T-cell (primary cell): ENCODE measurements at regions not wholly inside any gene's neighbourhood (a gene's known extent, or its start where the extent isn't known, plus 50 kb on each side); places are given as distances from the start of the nearest gene placed in this dataset.

Experiments
- ATAC-seq, 4 experiments: fragments of 200-7000 bp in 3 of 4; fragments of 150-1000 bp in 1 of 4; cut with Tn5 transposase; replicated peaks in 1 of 4; 1 replicate in 3 of 4; 2 replicates in 1 of 4; pipeline ENCODE4 v1.10.0; 2021; ENCODE audit warnings: moderate library complexity in 3 of 4, mild to moderate bottlenecking in 2 of 4, moderate number of reproducible peaks in 1 of 4
- CTCF ChIA-PET, 2 donors: fragments of 300-600 bp; sonication (Branson Sonifier 250); formaldehyde crosslinking; loops; one replicate each; lab custom pipeline; 2022; ENCODE audit warnings: antibody characterized with exemption in 2 of 2; lab: Charles Lee
- POLR2A ChIA-PET, 2 donors: fragments of 300-600 bp; sonication (Branson Sonifier 250); formaldehyde crosslinking; loops; one replicate each; lab custom pipeline; 2022; ENCODE audit warnings: antibody characterized with exemption in 2 of 2; lab: Charles Lee
- DNase-seq, 35 experiments: peaks; one replicate each; pipeline versions ENCODE4 v3.0.0 to v3.0.0-alpha.2; 2013 to 2023
- H3K27ac ChIP-seq: one replicate; pipeline ENCODE4 v1.5.1; 2013; ENCODE audit warnings: low read length
- H3K27me3 ChIP-seq, 2 experiments: replicated peaks in 1 of 2; 1 replicate in 1 of 2; 2 replicates in 1 of 2; pipeline versions ENCODE4 v1.6.1 to v1.7.0; 2013; ENCODE audit warnings: low read length in 1 of 2, mixed read lengths in 1 of 2; ENCODE audit not compliant: control insufficient read depth in 2 of 2, insufficient read depth in 2 of 2; ENCODE audit errors: extremely low read depth in 1 of 2
- H3K36me3 ChIP-seq, 2 donors: 1 replicate in 1 of 2; 2 replicates in 1 of 2; pipeline versions ENCODE4 v1.6.1 to v1.7.0; 2013; ENCODE audit warnings: low read length in 1 of 2; ENCODE audit not compliant: control insufficient read depth in 2 of 2, insufficient read depth in 1 of 2; ENCODE audit errors: extremely low read depth in 1 of 2
- H3K4me1 ChIP-seq, 2 experiments: 1 replicate in 1 of 2; 2 replicates in 1 of 2; pipeline versions ENCODE4 v1.6.1 to v1.7.0; 2013; ENCODE audit warnings: low read length in 2 of 2, mixed read lengths in 1 of 2; ENCODE audit not compliant: insufficient read depth in 2 of 2, control insufficient read depth in 1 of 2; ENCODE audit errors: extremely low read depth in 1 of 2
- H3K4me3 ChIP-seq, 2 donors: 1 replicate in 1 of 2; 2 replicates in 1 of 2; pipeline versions ENCODE4 v1.5.1 to v1.7.0; 2013; ENCODE audit warnings: mild to moderate bottlenecking in 2 of 2, low read length in 1 of 2, moderate library complexity in 1 of 2; ENCODE audit not compliant: control insufficient read depth in 1 of 2; ENCODE audit errors: extremely low read depth in 1 of 2
- H3K9me3 ChIP-seq: 2 replicates; pipeline ENCODE4 v1.7.0; 2013
- H3K27ac Mint-ChIP-seq, 2 donors: one replicate each; pipeline ENCODE4 v1.8.0; 2020 to 2021; ENCODE audit warnings: mild to moderate bottlenecking in 2 of 2, mixed read lengths in 2 of 2
- H3K27me3 Mint-ChIP-seq, 2 donors: one replicate each; pipeline ENCODE4 v1.8.0; 2021 to 2022; ENCODE audit warnings: mixed read lengths in 2 of 2
- H3K36me3 Mint-ChIP-seq: one replicate; pipeline ENCODE4 v1.8.0; 2021; ENCODE audit warnings: mixed read lengths
- H3K4me1 Mint-ChIP-seq, 3 donors: one replicate each; pipeline ENCODE4 v1.8.0; 2020 to 2022; ENCODE audit warnings: mixed read lengths in 3 of 3, mild to moderate bottlenecking in 1 of 3
- H3K4me3 Mint-ChIP-seq, 3 donors: one replicate each; pipeline ENCODE4 v1.8.0; 2020 to 2022; ENCODE audit warnings: mild to moderate bottlenecking in 3 of 3, mixed read lengths in 3 of 3, moderate library complexity in 3 of 3
- H3K9me3 Mint-ChIP-seq, 3 donors: one replicate each; pipeline ENCODE4 v1.8.0; 2020 to 2022; ENCODE audit warnings: mixed read lengths in 3 of 3
- WGBS: methylation state at CpG from one replicate; pipeline ENCODE4 v1.1.5; 2013; ENCODE audit warnings: missing lambda C conversion rate; ENCODE audit not compliant: insufficient coverage; 5-methylcytosine and 5-hydroxymethylcytosine counted together

GRCh38 chr15:35912196-35912595 lies 366.2 kb upstream of the DPH6 start:
- Histone ChIP-seq H3K27ac (no peak overlapping the region), H3K4me1 (no peaks in the 10 kb centered on the region), H3K36me3 (no peaks in the 10 kb centered on the region), H3K27me3 (no peaks in the 10 kb centered on the region), H3K4me3 (no peak overlapping the region), H3K9me3 (no peaks in the 10 kb centered on the region)
- ATAC-seq (no peak), DNase-seq (no peak)
- H3K9me3 Mint-ChIP-seq: peaks cover 3 to 15% (median 11%) of the 10 kb centered on the region in 3 donors
- H3K4me3 Mint-ChIP-seq: no peak overlapping the region
- no peaks in the 10 kb centered on the region for H3K4me1 Mint-ChIP-seq
- H3K27me3 Mint-ChIP-seq: no peaks in the 10 kb centered on the region
- no peaks in the 10 kb centered on the region for H3K36me3 Mint-ChIP-seq
- WGBS: no CpG with 5 or more reads among the region's 2 CpGs
- H3K27ac Mint-ChIP-seq: no peak overlapping the region
- CTCF ChIA-PET: no interaction called here
- POLR2A ChIA-PET: interaction anchor here in 1 of 2 donors (0.6 kb wide), 1 partner anchor 62 kb away, joined by 3 read pairs; no protein-coding TSS in a partner anchor

DNA sequence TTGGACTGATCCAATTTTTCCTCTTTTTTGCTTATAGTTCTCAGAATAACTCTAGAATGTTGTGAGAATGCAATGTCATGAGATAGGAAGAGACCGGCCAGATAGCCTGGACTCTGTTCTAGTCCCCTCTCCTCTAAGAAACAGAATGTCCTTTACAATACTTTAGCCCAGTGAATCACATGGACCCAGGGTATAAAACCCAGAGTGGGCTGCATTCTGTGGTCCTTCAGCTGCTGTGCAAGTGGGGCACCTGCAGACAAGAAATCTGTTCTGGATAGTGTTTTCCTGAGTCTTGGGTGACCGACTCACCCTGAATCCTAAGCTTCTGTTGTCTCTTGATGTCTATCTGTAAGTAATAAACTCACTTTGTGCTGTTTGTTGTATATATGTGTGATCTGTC lies 368.6 kb upstream of the DPH6 start:
- Mint-ChIP-seq H3K4me3 (no peak overlapping the region), H3K27ac (no peak overlapping the region), H3K9me3 (peaks cover 14 to 20% (median 18%) of the 10 kb centered on the region in 3 donors), H3K4me1 (no peaks in the 10 kb centered on the region), H3K27me3 (no peaks in the 10 kb centered on the region), H3K36me3 (no peaks in the 10 kb centered on the region)
- Histone ChIP-seq H3K4me1 (no peaks in the 10 kb centered on the region), H3K27me3 (no peaks in the 10 kb centered on the region), H3K36me3 (no peaks in the 10 kb centered on the region), H3K9me3 (no peaks in the 10 kb centered on the region), H3K4me3 (no peak overlapping the region), H3K27ac (no peak overlapping the region)
- POLR2A ChIA-PET: no interaction called here
- DNase-seq: no peak
- CTCF ChIA-PET: no interaction called here
- ATAC-seq: no peak
- WGBS: 67% methylated on average over 1 of the region's 2 CpGs

DNA sequence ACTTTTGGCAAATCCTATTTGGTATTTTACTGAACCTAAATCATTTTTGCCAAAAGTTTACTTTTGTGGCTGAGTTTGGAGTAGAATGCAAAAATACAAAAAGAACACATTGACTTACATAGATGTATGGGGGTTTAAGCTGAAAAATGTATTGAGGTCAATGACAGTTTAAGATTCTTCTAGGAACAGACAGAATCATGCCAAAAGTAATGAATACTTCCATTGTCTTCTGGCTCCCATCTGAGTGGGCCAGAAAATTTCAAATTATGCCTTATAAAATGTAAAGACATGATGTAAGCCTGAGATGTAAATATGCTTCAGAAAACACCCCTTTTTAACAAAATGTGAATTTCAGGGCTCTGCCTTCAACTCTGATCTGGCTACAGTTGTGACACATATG lies 375.1 kb upstream of the DPH6 start:
- ATAC-seq (no peak), DNase-seq (no peak)
- Mint-ChIP-seq H3K9me3 (peaks cover 3 to 17% (median 7%) of the 10 kb centered on the region in 3 donors), H3K27ac (no peak overlapping the region), H3K36me3 (no peaks in the 10 kb centered on the region), H3K4me1 (no peaks in the 10 kb centered on the region), H3K27me3 (no peaks in the 10 kb centered on the region), H3K4me3 (no peak overlapping the region)
- Histone ChIP-seq H3K4me1 (no peaks in the 10 kb centered on the region), H3K27ac (no peak overlapping the region), H3K36me3 (no peaks in the 10 kb centered on the region), H3K9me3 (no peaks in the 10 kb centered on the region), H3K4me3 (no peak overlapping the region), H3K27me3 (no peaks in the 10 kb centered on the region)
- ChIA-PET CTCF (no interaction called here), POLR2A (no interaction called here)

- Mint-ChIP-seq H3K9me3 (peaks cover 0 to 4% (median 0%) of the 10 kb centered on the region in 3 donors), H3K27me3 (no peaks in the 10 kb centered on the region), H3K27ac (no peak overlapping the region), H3K36me3 (no peaks in the 10 kb centered on the region), H3K4me3 (no peak overlapping the region), H3K4me1 (no peaks in the 10 kb centered on the region)
- Histone ChIP-seq H3K4me1 (no peaks in the 10 kb centered on the region), H3K27ac (no peak overlapping the region), H3K9me3 (no peaks in the 10 kb centered on the region), H3K27me3 (no peaks in the 10 kb centered on the region), H3K36me3 (no peaks in the 10 kb centered on the region), H3K4me3 (no peak overlapping the region)
- no peak for ATAC-seq
- POLR2A ChIA-PET: no interaction called here
- no CpG with 5 or more reads among the region's 9 CpGs for WGBS
- CTCF ChIA-PET: no interaction called here
- no peak for DNase-seq
Observed at GRCh38 chr15:35925275-35926006, 379.5 kb upstream of the DPH6 start.

DNA sequence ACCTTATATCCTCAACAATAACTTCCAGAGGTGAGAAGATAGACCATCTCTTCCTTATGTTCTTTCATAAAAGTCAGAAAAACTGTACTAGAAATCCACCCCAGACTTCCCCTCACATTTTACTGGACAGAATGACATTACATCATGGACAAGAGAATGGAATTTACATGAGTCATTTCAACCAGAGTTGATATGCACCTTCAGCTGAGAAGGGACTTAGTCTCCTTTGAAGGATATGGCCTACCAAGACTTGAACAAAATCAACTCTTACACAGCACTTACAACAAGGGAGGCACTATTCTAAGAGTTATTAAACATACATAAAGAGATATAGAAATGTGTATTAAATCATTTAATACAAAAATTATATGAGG lies 380.0 kb upstream of the DPH6 start:
- no peaks in the 10 kb centered on the region for H3K27me3 ChIP-seq
- no peaks in the 10 kb centered on the region for H3K27me3 Mint-ChIP-seq
- POLR2A ChIA-PET: no interaction called here

DNA sequence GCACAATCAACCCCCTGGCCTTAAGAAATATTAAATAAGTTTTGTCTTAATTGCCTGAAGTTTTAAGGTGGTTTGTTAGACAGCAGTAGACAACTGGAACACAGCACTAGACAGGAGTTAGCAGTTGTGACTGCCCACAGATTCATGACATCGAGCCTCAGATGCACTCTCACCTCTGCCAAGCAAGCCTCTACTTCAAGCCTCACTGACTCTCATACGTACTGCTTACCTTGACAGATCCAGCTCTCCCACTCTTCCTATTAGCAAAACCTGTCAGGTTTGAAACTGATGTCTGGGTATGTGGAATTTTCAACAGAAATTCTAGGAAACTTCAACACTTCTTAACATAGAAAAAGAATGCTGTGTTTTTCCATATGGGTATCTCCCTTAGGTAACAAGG lies 382.9 kb upstream of the DPH6 start:
- Histone ChIP-seq H3K27ac (no peak overlapping the region), H3K4me1 (no peaks in the 10 kb centered on the region), H3K27me3 (no peaks in the 10 kb centered on the region), H3K4me3 (no peak overlapping the region), H3K9me3 (no peaks in the 10 kb centered on the region), H3K36me3 (no peaks in the 10 kb centered on the region)
- ChIA-PET POLR2A (no interaction called here), CTCF (no interaction called here)
- H3K27ac Mint-ChIP-seq: no peak overlapping the region
- H3K4me3 Mint-ChIP-seq: no peak overlapping the region
- H3K36me3 Mint-ChIP-seq: no peaks in the 10 kb centered on the region
- no peaks in the 10 kb centered on the region for H3K9me3 Mint-ChIP-seq
- 80% methylated on average over 1 of the region's 2 CpGs for WGBS
- H3K4me1 Mint-ChIP-seq: no peaks in the 10 kb centered on the region
- no peak for ATAC-seq
- no peak for DNase-seq
- H3K27me3 Mint-ChIP-seq: no peaks in the 10 kb centered on the region

More for the DNA sequence above, 380.0 kb upstream of the DPH6 start:
- H3K36me3 ChIP-seq: no peaks in the 10 kb centered on the region
- H3K4me1 ChIP-seq: no peaks in the 10 kb centered on the region
- Mint-ChIP-seq H3K4me1 (no peaks in the 10 kb centered on the region), H3K4me3 (no peak overlapping the region), H3K9me3 (peaks cover 0 to 4% (median 0%) of the 10 kb centered on the region in 3 donors), H3K27ac (no peak overlapping the region), H3K36me3 (no peaks in the 10 kb centered on the region)
- no peak overlapping the region for H3K27ac ChIP-seq
- CTCF ChIA-PET: no interaction called here
- no peaks in the 10 kb centered on the region for H3K9me3 ChIP-seq
- ATAC-seq: no peak
- DNase-seq: no peak
- H3K4me3 ChIP-seq: no peak overlapping the region
